ENCODE measurements at regions not wholly inside any gene's neighbourhood (a gene's known extent, or its start where the extent isn't known, plus 50 kb on each side); places are given as distances from the start of the nearest gene placed in this dataset.

DNA sequence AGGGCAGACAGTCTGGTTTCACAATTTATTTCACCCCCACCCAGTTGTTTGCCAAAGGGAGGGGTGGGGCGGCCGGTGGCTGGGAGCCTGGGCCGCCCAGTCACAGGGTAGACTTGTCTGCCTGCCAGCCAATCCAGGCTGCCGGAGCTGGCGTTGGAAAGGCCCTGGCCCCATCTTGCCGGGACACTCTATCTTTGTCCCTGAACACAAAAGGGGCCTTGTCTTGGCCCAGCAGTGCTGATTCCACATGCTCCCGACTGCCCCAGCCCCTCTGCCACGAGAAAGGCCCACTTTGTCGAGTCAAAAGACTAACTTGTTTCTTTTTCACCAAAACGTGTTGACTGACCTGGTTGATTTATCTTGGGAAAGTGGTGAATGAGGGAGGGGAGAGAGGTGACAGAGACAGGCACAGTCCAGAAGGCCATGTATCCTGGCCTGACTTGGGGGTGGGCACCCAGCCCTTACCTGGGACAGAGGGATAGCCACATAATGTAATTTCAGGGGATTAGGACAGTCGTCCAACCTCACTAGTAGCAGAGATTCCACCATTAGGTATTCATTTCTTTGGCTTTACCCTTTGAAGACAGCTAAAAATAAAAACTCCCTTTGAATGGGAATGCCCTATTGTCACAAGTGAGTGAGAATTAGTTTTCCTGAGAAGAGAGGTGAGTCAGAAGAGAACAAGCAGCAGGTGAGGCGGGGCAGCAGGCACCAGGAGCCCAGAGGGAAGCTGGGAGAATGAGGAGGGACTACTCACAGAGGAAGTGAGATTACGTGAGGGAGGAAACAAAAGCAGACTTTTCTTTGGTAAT is 67.0 kb upstream of the SIRPA start:
- intact Hi-C loops (cut with DNase I): no loop called here
- DNase-seq (ENCODE audit: low spot score): peak; percentile 80

DNA sequence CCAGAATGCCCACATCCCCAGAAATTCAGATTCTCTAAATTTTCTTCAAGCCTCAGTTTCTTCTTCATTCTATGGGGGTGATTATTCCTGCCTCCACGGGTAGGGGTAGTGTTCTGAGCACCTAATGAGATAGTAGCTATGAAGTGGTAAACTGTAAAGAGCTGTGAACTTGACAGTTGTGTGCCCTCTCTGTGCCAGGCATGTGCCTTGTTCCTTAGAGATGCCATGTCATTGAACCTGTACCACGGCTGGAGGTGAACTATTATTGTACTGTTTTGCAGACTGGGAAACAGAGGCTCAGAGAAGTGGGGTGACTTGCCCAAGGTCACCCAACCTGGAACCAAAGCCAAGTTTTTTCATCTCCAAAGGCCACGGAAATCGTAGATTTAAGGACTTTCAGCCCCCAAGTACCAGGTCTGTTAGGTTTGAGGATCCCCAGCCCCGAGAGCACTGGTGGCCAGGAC is 67.7 kb upstream of the SIRPA start:
- DNase-seq (ENCODE audit: low spot score): no peak
- intact Hi-C loops (cut with DNase I): no loop called here

DNA sequence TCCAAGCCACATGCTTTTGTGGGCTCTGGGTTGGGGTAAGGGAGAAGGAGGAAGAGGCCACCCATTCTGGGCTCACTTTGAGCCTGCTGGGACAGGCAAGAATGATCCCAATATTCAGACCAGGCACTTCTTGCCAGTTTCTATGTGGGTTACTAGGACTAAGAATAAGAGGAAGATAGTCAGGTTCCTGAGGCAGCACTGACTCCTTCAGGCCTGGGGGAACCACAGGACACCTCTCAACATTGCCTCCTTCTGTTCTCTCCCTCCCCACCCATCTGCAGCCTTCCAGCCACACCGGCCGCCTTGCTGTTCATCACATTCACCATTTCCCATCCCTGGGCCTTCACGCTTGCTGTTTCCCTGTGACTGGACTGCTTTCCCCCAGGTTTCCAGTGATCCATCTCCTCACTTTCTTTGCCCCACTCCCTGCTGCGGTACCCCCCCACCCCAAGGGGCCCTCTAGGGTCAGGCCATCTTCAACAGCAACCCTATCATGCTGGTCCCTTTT is 69.2 kb upstream of the SIRPA start:
- intact Hi-C loops (cut with DNase I): no loop called here
- DNase-seq (ENCODE audit: low spot score): no peak

DNA sequence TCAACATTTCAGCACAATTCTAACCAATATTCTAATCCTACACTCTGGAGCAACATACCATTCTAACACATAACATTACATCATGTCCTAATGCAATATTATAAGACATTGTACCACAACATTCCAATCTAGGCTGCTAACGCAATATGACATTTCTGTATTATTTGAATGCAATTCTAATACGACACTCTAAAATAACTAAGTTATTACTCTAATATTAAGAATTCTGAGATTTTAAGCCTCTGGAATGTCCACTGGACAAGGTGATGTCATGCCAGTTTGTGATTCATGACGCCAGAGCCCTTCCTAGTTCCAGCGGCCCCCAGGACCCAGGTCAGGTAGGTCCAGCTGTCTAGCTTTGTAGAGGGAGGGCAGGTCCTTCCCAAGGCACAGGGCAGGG is 69.7 kb upstream of the SIRPA start:
- DNase-seq (ENCODE audit: low spot score): no peak
- intact Hi-C loops (cut with DNase I): no loop called here

DNA sequence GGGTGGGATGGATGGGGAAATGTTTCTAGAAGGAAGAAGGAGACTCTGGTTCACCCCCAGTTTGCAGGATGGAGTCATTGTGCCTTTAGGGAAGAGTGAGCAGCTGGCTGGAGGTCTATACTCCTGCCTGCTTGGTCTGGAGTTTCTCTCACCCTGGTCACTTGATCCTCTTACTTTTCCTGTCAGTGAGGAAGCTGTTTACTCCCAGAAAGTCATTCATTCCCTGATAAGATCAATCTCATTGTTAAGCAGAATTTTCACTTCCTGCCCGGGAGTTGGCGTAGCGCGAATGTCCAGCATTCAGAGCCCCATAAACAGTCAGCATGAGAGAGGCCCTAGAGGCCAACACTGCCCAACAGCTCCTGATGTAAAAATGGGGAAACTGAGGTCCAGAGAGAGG is 70.4 kb upstream of the SIRPA start:
- intact Hi-C loops (cut with DNase I): no loop called here
- DNase-seq (ENCODE audit: low spot score): no peak

DNA sequence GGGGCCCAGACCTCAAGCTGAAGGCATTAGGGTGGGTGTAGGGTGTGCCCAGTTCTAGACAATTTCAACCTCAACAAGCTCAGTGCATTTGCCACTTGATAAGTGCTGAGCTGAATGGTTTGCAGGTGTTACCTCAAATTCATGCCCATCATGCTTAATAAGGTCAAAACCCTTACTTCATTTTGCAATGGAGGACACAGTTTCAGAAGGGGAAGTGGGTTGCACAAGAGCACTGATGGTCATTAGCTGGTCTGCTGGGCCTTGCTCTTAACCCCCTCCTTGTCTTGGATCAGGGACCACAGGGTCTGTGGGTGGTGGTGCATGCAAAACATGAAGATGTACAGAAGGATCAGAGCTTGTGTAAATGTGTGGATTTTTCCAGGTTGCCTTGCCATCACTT is 71.0 kb upstream of the SIRPA start:
- intact Hi-C loops (cut with DNase I): no loop called here
- no peak for DNase-seq (ENCODE audit: low spot score)

DNA sequence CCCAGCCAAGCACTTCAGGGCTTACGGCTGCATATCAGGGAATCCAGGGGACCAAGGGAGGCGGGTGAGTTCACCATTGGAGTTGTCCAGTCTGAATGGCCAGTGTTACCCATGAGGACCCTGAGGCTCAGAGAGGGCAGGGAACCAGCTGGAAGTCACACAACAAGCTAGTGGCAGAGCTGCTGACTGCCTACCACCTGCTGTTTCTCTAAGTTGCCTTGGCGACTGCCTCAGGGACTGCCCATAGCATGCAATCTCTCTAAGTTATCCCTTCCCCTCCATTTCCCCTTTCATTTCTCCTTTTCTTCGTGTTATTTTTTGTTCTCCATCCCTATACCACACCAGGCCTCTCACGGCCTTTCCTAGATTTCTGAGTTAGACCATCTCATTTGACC is 71.8 kb upstream of the SIRPA start:
- intact Hi-C loops (cut with DNase I): no loop called here
- DNase-seq (ENCODE audit: low spot score): peak; percentile 73

DNA sequence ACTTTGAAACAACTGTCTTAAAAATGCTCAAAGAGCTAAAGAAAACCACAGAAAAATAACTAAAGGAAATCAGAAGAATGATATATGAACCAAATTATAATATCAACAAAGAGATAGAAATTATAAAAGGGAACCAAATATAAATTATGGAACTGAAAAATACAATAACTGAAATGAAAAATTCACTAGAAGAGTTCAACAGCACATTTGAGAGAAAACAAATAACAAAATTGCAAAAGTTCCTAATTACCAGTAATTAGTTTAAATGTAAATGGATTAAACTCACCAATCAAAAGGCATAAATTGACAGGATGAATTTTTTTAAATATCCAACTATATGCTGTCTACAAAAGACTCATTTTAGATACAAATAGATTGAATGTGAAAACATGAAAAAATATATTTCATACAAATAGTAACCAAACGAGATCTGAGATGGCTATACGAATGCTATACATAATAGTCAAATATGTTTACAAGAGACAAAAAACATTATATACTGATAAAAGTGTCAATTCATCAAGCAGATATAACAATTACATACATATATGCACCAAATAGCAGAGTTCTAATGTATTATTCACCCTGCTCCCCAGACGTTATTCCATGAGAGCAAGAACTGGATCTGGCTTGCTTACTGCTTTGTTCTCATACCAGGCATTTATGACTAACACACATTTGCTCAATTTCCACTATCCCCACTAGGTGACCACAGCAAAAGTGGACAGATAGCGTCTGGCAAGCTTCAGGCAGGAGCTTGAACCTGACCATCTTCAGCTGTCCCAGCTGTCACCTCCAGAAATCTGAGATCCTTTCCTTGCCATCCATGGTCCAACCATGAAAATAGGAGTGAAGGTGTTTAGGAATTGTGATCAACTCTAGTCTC is 72.4 kb upstream of the SIRPA start:
- intact Hi-C loops (cut with DNase I): no loop called here
- no peak for DNase-seq (ENCODE audit: low spot score)

DNA sequence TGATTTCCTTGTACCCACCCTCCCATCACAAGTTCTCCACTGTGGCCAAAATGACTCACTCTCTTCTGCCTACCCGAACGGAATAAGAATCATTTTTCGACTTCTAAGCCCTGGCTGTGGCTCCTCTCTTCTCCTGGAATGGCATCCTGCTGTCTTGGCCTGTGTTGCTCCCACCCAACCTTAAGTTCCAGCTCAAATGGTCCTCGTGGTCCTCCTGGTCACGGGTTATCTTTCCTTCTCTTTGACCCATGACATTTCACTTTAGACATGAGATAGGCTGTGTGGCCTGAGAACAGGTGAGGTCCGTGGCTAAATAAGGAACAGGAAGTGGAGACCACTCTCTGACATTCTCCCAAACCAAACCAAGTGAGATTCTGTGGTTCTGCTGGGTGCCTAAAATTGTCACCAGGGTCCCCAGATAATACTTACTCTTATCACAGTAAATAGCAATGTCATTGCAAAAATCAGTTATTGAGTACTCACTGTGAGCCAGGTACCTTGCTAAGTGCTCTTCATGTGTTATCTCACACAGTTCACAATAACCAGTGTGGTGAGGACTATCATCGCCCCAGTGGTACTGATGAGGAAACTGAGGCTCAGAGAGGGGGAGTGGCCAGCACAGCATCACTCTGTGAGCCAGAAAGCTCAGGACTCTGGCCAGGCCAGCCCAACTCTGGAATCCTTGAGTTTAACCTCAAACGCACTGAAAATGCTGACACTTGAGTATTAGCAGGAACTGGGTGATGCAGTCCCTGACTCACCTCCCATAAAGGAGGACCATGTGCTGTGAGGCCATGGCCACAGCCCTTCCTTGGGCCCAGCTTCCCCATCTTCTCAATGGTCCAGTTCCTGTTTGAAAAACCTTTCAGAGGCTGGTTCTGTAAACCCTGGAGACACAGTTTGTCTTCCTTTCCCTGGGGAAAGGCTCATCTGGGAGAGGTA is 74.8 kb upstream of the SIRPA start:
- DNase-seq (ENCODE audit: low spot score): peak; percentile 89
- intact Hi-C loops (cut with DNase I): no loop called here

DNA sequence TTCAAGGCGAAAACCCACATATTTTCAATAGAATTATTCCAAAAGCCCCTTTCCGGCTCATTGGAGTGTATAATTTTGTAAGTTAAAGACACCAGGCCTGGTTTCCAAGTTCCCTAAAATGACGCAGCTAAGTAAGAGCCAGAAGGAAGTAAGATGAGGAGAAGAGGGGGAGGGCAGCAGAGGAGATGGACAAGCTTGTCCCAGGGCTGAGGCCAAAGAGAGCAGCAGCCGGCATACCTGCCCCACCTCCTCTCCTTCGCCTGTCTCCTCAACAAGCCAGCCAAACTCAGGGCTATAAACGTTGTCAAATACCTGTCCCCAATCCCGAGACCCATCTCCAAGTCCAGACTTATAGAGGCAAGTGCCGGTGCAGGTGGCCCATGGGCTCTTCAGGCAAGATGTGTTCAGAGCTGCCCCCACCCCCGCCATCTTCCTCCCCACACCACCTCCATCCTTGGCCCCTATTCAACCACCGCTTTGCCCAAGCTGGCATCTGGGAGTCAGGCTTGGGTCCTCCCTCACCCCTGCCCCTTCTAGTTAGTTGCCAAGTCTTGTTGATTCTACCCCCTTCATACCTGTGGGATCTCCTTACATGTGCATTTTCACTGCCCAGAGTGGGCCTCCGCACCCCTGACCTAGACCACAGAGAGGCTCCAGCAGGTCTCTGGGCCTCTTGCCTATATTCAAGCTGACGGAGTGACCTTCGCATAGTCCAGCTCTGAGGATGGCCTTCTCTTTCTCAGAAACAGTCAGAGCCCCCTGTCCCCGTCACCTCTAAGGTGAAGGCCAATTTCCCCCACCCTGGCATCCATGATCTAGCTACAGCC is 75.7 kb upstream of the SIRPA start:
- DNase-seq (ENCODE audit: low spot score): peak; percentile 72
- intact Hi-C loops (cut with DNase I): loop anchor here (10.0 kb wide), 1 partner anchor 315 kb away; no protein-coding TSS in a partner anchor

DNA sequence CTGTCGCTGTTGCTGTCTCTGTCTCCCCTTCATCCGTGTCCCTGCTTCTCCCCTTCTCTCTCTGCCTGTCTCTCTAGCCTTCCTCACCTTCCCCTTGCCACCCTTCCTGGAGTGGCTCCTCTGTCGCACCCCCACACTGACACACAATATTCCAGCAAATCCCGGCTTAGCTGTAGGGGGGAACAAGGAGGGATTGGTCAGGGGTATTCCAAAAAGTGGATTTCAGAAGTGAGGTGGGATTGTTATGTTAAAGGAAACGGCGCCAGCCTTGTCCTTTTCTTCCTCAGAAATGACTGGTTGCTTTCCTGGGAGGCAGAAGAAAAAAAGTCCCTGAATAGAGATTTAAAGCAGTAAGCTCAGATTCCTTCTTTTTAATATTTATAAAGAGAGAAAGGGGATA is 76.3 kb upstream of the SIRPA start:
- peak; percentile 7 for DNase-seq (ENCODE audit: low spot score)
- intact Hi-C loops (cut with DNase I): loop anchor here (10.0 kb wide), 1 partner anchor 316 kb away; no protein-coding TSS in a partner anchor

DNA sequence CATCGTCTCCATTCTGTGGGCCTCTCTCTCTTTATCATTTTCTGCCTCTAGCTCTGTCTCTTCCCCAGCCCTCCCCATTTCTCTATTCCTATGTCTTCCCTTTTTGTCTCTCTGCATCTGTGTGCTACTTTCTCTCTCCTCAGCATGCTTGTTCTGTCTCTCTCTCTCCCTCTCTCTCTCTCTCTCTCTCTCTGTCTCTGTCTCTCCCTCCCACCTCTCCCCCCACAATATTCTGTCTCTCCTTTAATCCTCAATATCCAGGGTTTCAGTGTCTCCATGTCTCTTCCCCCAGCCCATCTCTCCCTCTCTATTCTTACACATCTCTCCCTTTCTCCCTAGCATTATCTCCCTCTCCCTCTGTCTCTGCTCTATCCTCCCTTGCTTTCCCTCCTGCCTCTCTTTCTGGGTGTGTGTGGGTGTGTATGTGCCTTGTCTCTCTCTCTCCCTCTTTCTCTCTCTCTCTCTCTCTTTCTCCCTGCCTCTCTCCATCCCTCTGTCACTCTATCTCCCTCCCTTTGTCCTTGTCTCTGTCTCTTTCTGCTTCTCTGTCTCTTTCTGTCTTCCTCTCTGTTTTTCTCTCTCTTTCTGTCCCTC is 76.9 kb upstream of the SIRPA start:
- peak; percentile 20 for DNase-seq (ENCODE audit: low spot score)
- intact Hi-C loops (cut with DNase I): loop anchor here (10.0 kb wide), 1 partner anchor 316 kb away; no protein-coding TSS in a partner anchor

DNA sequence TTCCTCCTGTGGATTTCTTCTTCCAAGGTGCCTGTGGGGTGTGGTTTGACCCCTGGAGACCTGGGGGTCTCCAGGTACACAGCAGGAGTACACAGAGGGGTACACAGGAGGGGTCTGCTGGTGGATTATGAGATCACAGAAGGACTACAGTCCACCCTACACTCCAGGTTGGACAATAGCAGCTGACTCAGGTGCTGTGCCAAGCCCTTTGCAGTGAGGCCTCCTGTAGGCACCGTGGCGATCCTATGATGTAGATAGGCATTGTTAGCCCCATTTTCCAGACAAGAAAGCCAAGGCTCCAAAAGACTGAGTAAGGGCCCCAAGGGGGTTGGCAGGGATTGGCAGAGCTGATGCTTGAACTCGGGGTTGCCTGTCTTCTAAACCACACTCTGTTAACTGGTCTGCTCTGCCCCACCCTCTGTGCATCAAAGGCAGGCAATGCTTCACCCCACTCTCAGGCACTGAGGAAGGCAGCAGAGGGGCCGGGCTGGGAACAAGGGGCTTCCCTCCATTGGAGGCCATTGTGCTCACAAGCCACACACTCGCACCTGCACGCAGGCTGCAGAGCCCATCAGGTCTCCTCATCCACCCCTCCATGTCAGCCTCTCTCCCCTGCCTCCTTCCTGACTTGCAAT is 77.5 kb upstream of the SIRPA start:
- peak; percentile 63 for DNase-seq (ENCODE audit: low spot score)
- intact Hi-C loops (cut with DNase I): loop anchor here (2.0 to 10.0 kb wide), 2 partner anchors 117 to 317 kb away; no protein-coding TSS in a partner anchor

DNA sequence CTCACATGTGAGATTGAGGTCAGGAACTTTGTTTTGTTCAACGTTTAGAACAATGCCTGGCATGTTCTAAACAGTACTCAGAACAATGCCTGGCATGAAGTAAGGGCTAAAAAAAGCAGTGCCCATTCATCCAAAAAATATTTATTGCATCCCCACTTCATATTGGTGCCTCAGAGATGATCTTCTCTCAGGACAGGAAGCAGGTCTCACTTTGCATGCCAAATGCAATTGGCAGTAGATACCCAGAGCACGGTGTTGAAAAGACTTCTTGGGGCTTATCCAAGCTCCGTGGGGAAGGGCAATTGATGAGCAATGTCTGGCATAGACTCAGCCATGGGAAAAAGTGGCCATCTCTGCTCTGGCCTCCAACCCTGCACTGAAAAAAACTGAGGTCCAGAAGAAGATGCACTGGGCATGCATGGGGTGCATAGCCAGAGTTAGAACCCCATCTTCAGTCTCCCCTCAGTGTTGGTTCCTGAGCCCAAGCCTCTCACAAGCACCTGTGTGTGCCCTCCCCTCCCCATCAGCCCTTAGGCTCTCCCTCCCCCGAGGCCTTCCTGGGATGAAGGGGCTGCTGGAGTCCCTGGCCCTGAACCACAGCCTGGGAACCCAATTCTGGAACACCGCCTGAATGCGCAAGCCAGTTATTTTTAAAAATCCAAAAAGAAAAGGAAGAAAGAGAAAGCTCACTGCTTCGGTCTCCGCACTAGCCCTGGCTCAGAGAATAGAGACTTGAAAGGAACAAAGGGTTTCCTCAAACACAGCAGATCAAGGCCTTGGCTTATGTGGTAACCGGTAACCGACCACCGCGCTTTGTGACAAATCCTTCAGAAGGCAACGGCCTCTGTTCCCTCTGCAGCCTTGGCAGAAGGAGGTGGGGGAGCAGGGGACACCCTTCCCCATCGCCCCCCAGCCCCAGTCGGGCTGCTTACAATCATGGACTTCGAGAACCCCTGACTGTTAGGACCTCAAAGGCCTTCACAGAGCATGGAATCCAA is 78.5 kb upstream of the SIRPA start:
- intact Hi-C loops (cut with DNase I): loop anchor here (2.0 to 10.0 kb wide), 2 partner anchors 118 to 318 kb away; no protein-coding TSS in a partner anchor

DNA sequence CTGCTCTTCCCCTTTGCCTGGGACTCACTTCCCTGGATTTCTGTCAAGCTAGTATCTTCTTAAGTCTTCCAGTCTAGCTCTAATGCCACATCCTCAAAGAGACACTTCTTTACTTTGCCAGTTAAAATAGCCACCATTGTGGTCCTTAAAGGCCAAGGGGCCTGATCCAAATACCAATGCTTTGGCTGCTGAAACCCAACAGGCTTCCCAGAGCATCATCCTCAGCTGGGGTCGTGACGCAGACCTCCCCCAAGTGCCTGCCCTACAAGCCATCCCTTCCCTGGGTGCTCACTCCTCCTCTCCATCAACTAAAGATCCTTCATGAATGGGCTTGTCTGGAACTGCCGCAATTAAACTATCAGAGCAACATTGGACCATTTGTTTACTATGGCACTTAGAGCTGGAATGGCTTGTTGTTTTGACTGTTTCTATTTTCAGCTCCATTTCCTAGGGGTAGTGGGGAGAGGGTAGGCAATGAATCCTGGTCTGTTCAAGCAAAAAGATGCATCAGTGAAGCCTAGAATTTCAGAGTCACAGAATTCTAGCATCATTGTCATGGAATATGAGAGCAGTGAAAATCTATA is 79.6 kb upstream of the SIRPA start:
- intact Hi-C loops (cut with DNase I): loop anchor here (2.0 to 10.0 kb wide), 2 partner anchors 119 to 319 kb away; no protein-coding TSS in a partner anchor
- DNase-seq (ENCODE audit: low spot score): peak; percentile 41

More for the DNA sequence above, 78.5 kb upstream of the SIRPA start:
- peak; percentile 70 for DNase-seq (ENCODE audit: low spot score)

DNA sequence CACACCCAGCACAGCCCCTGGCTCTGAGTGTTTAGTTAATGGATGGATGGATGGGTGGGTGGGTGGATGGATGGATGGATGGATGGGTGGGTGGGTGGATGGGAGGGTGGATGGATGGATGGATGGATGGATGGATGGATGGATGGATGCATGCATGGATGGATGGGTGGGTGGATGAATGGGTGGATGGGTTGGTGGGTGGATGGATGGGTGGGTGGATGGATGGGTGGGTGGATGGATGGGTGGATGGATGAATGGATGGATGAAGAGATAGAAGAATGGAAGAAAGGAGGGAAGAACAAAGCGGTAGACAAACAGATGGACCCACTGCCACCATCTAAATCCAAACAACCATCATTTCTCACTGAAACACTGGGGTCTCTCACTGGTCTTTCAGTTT is 80.3 kb upstream of the SIRPA start:
- intact Hi-C loops (cut with DNase I): loop anchor here (10.0 kb wide), 1 partner anchor 320 kb away; no protein-coding TSS in a partner anchor
- DNase-seq (ENCODE audit: low spot score): peak; percentile 17
